GM12801 (cell line): ENCODE measurements at regions not wholly inside any gene's neighbourhood (a gene's known extent, or its start where the extent isn't known, plus 50 kb on each side); places are given as distances from the start of the nearest gene placed in this dataset.

Source experiments
- CTCF ChIP-seq: IDR thresholded peaks from one replicate; pipeline ENCODE4 v1.5.1; 2011; ENCODE audit warnings: control low read depth; ENCODE audit not compliant: insufficient read length; ENCODE audit errors: extremely low read depth

DNA sequence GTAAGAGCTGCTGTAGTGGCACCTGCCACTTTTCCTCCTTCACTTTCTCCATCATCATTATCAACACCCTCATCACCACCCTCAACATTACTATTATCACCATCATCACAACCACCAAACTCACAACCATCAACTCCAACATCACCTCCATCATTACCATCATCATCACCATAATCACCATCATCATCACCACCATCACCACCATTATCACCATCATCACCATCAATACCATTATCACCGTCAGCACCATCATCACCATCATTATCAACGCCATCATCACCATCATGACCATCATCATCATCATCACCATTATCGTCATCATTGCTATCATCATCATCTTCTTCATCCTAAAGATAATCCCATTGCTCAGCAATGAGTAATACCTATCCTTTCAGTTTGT is 255.8 kb downstream of the CYRIA start:
- no peak for TF ChIP-seq CTCF

GRCh38 chr2:16409006-16409390 is 256.6 kb downstream of the CYRIA start:
- no peak for TF ChIP-seq CTCF

DNA sequence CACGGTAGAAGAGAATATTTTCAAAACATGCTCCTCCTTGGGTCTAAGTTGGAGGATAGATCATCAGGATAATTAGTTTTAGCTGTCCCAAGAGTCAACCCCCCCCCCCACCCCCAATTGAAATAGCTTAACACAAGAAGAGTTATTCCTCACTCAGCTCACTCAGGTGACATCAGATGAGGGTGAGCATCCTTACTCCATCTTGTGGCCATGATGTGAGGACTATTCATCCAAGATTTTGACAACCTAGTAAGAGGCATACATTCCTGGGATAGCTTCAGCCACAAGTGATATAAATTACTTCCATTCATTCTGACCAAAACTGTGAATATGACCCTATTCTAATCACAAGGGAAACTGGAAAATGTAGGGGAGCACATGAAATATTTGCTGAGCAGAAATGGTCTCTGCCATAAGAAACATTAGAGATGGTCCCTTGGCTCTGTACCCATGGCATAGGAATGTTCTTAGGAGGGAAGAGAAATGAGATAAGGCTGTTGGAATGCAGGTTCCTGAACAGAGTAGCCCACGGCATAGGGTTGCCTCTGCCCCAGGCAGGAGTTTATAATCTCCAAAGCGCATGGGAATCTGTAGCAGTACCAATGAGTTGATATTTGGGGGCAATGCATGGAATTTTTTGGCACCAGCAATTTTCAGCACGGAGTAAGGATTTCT is 257.2 kb downstream of the CYRIA start:
- TF ChIP-seq CTCF, result no peak

GRCh38 chr2:16407358-16407757 is 258.3 kb downstream of the CYRIA start:
- TF ChIP-seq CTCF, result no peak

- TF ChIP-seq CTCF, result no peak
These were observed 258.9 kb downstream of the CYRIA start for GRCh38 chr2:16406496-16407289.

DNA sequence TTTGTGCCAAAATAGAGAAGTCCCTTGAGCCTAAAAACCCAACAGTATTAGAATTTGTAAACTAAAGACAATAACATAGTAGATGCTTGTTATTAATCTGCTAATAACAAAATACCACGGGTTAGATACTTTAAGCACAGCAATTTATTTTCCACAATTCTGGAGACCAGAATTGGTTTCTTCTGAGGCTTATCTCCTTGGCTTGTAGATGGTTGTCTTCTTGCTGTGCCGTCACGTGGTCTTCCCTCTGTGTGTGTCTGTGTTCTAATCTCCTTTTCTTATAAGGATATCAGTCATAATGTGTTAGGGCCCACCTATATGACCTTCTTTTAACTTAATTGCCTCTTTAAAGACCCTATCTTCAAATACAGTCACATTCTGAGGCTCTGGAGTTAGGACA is 260.1 kb downstream of the CYRIA start:
- no peak for TF ChIP-seq CTCF

GRCh38 chr2:16404551-16405300 is 260.9 kb downstream of the CYRIA start:
- no peak for TF ChIP-seq CTCF
